Dermis blood vessel endothelial cell (primary cell): ENCODE measurements at regions not wholly inside any gene's neighbourhood (a gene's known extent, or its start where the extent isn't known, plus 50 kb on each side); places are given as distances from the start of the nearest gene placed in this dataset.
"Not testable (repeated sequence)": the region's sequence is repeated elsewhere in the genome, so short reads cannot be mapped to it uniquely, and the experiment has no call there.

ENCODE experiments used
- DNase-seq: peaks from one replicate; pipeline ENCODE4 v3.0.0; 2010

DNA sequence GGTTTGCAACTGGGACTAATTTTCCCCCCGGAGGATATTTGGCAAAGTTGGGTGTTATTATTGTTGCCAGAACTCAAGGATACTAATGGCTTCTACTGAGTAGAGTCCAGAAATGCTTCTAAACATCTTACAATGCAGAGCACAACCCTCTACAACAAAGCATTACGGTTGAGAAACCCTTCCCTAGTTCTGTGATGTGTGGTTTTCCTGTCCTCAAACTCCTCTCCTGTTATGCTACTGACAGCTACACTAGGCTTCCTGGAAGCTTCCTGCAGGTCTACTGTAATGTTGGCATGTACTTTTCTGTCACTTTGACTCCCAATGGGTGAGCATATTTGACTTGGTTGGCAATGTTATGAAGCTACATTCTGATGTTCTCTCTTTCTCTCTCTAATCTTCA lies 1656.9 kb downstream of the MRPL39 start:
- DNase-seq = no peak

DNA sequence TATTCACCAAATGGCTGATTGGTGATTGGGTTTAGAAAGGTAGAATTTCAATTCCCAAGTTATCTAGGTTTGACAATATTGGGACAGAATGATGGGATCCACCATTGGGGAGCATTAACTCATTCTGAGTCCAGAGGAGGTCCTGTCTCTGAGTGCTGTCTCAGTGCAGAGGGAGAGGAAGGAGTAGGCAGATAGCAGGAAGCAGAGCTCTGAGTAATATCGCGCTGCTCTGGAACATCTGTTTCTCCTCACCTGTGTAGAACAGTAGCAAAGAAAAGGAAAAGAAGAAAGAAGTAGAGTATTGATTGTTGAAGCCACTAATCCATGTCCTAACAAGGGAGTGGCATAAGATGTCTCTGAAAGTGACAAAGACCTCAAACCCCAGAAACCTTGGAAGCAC lies 1657.8 kb downstream of the MRPL39 start:
- no peak for DNase-seq

GRCh38 chr21:23939369-23940065 lies 1667.8 kb downstream of the MRPL39 start:
- no peak for DNase-seq

GRCh38 chr21:23936991-23937390 lies 1670.3 kb downstream of the MRPL39 start:
- no peak for DNase-seq

DNA sequence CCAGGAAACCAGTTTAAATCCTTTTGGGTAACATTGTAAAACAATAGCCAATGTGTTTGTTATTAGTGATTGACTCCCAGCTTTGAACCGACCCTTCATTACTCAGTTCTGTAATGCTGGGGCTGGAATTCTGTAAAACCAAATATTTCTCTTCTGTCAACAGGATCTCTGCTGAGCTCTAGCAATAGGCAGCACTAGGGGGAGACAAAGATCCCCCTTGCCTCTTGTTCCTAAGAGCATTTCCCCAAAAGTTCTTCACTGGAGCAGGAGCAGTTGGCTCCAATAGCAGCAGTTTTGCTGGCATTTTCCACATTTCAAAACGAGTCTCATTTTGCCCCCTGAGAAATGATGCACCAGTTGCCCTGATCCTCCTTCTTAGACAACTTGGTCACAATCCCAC lies 1671.1 kb downstream of the MRPL39 start:
- DNase-seq = no peak

GRCh38 chr21:23930565-23930964 lies 1676.7 kb downstream of the MRPL39 start:
- no peak for DNase-seq

DNA sequence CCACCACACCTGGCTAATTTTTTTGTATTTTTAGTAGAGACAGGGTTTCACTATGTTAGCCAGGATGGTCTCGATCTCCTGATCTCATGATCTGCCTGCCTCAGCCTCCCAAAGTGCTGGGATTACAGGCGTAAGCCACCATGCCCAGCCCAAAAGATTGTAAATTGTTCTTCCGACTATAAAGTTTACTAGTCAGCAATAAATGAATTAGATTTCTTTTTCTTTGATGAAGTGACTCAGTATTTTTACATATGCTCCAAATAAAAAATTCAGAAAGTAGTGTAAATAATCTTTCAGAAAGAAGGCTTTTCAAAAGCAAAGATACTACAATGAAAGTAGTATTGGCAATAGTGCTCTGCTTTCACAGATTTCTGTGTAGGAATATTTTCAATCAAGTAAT lies 1680.9 kb downstream of the MRPL39 start:
- not testable (repeated sequence) for DNase-seq

GRCh38 chr21:23921670-23922418 lies 1685.4 kb downstream of the MRPL39 start:
- no peak for DNase-seq

DNA sequence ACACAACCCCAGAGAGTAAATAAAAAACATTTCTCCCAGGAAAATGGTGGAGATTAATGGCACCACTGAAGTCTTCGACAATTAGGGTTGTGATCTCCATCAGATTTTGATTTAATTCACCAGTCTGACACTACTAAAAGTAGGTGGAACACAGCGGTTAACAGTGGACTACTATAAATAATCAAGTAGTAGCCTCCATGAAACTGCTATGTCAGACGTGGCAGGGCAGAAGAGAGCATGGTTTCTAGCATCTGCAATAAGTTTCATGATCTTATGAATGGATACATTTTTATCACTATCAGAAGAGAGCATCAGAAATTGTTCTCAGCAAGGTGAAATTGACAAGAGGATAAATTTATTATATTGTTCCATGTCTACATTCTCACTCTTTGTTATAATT lies 1706.6 kb downstream of the MRPL39 start:
- no peak for DNase-seq

DNA sequence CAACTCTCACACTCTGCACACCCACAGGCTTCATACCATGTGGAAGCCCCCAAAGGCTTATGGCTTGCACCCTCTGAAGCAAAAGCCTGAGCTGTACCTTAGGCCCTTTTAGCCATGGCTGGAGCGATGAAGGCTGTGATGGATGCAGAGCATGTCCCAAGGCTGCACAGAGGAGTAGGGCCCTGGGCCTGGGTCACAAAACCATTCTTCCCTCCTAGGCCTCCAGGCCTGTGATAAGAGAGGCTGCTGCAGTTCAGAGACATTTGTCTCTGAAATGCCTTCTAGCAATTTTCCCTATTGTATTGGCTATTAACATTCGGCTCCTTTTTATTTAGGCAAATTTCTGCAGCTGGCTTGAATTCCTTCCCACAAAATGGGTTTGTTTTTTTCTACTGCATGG lies 1707.7 kb downstream of the MRPL39 start:
- DNase-seq = no peak

GRCh38 chr21:23890652-23891051 lies 1716.6 kb downstream of the MRPL39 start:
- no peak for DNase-seq

GRCh38 chr21:23887725-23888306 lies 1719.5 kb downstream of the MRPL39 start:
- DNase-seq = no peak

DNA sequence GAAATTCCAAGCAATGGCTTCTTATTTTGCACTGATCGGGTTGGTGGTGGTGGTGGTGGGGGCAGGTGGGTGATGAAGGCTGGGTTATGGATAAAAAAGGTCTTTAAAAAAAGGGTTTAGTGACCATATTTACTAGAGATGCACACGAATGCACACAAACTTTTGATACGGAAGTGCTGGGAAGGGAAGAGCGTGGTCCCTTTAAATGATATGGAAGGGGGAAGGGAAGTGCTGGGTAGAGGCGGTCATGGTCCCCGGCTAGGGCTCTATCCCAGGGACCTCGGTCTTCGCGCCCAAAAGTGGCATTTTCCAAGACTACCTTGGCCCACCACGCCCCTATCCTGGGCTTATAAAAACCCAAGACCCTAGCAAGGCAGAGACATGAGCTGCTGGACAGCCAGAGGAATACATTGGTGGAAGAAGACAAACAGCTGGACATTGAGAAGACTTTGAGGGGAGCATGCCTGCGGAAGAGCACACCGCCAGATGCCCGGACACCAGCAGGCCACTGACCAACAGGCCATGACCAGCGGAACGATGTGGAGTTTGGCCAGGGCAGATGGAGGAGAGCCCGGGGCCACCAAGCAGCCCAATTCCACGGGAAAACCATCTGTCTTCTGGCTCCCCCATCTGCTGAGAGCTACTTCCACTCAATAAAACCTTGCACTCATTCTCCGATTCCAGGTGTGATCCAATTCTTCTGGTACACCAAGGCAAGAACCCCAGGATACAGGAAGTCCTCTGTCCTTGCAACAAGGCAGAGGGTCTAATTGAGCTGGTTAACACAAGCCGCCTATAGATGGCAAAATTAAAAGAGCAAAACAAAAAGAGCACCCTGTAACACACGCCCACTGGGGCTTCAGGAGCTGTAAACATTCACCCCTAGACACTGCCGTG lies 1720.2 kb downstream of the MRPL39 start:
- DNase-seq = no peak

- DNase-seq = no peak
These were observed 1725.5 kb downstream of the MRPL39 start for GRCh38 chr21:23881783-23882182.

GRCh38 chr21:23876925-23877558 lies 1730.2 kb downstream of the MRPL39 start:
- no peak for DNase-seq

GRCh38 chr21:23874271-23874670 lies 1733.0 kb downstream of the MRPL39 start:
- DNase-seq = no peak

DNA sequence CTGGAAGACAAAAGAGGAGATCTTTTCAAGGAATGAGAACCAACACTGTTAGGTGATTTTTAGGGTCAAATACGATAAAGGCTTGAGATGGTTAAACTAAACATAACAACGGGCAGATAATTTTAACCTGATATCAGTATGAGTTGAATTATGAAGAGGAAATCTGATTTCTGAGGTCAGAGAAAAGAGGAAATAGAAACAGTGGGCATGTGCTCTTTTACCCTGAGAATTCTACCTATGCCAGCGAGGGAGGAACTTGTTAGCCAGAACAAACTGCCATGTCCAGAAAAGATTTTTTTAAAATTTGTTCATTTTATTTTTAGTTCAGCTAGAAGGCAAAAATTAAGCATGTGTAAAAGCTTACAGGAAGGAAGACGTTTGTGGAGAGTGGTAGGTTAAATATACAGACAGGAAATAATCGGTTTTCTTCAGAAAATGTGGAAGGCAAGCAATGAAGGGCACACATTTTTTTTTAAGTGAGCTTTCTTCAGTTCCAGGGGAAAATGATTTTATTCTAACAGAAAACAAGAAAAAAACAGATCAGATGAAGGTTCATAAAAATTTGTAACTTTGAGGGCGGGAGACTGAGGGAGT lies 1745.3 kb downstream of the MRPL39 start:
- DNase-seq = no peak

- no peak for DNase-seq
These were observed 1748.4 kb downstream of the MRPL39 start for GRCh38 chr21:23858878-23859277.

DNA sequence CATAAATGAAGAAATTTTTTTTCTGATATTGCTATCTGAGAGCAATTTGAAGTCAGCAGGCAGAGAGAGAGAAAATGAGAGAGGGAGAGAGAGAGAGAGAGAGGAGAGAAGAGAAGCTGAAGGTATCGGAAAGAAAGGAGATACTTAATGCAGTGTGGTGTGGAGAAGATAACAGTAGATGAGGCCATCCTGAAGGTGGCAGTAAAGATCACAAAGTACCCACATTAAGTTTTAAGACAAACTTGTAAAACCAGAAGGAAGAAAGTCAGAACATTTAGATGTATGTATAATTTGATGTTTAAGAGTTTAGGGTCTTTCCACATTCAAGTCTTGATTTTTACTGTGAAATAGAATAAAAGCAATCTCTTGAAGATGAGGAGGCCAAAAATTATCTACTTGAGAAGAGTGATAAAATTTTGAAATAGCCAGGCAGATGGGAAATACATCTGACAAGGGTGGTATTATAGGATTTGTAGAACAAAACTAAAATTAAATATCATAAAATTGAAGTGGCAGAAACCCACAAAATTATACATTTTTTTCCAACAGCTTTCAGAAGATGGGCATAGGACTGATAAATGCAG lies 1753.4 kb downstream of the MRPL39 start:
- no peak for DNase-seq

DNA sequence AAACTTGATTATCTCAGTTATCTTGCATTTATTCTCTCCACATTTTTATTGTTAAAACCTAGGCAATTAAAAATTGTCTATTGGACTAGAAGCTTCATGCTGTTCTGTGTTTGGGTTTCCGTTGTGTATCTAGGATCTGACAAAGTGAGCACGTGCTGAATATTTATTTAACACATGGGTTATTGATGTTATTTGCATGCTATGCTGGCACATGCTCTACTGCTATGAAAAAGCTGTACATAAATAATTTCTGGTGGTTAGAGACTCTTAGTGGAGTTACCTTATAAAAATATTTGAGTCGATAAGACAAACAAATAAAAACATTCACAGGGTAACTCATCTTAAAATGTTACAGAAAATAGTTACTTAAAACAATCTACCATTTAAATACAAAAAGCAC lies 1769.7 kb downstream of the MRPL39 start:
- no peak for DNase-seq

DNA sequence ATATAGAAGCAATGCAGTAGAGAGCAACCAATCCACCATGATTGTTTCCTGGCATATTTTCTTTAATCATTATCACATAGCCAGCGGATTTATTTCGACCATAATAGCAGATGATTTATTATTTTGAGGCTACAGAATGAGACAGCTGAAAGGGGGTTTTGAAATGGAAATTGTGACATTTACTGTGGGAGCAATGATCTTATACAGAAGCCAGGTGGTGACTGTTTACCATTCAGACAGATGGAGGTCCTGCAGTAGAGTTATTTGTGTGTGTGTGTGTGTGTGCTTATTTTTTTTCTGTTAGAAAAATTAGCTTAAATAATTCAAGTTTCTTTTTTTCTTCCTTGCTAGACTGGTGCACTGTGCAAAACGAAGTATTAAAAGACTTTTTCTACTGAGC lies 1784.5 kb downstream of the MRPL39 start:
- DNase-seq = no peak

DNA sequence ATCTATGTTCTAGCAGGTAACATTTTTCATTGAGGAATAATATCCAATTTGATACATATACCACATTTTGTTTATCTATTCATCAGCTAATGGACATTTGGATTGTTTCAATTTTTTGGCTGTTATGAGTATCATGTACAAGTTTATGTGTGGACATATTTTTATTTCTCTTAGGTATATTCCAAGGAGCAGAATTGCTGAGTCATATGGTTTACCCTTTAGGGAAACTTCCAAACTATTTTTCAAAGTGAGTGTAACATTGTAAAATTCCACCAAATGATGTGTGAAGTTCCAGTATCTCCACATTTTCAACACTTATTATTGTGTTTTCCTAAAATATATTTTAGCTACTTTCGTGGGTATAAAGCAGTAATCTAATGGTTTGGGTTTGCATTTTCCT lies 1789.9 kb downstream of the MRPL39 start:
- no peak for DNase-seq
